HG03025 (cell line): ENCODE measurements at regions not wholly inside any gene's neighbourhood (a gene's known extent, or its start where the extent isn't known, plus 50 kb on each side); places are given as distances from the start of the nearest gene placed in this dataset.

Source experiments
- ATAC-seq: cut with Tn5 transposase; IDR thresholded peaks from one replicate; pipeline ENCODE4 v1.9.1; 2021; ENCODE audit warnings: mild to moderate bottlenecking, moderate library complexity; ENCODE audit not compliant: unreplicated experiment, low FRiP score

GRCh38 chr5:39605145-39605544 is 180.4 kb upstream of the DAB2 start:
- no peak for ATAC-seq

GRCh38 chr5:39604491-39604890 is 179.7 kb upstream of the DAB2 start:
- no peak for ATAC-seq

- ATAC-seq = no peak
Observed at GRCh38 chr5:39599721-39600431, 175.1 kb upstream of the DAB2 start.

GRCh38 chr5:39598661-39599248 is 174.0 kb upstream of the DAB2 start:
- ATAC-seq = no peak

- ATAC-seq = no peak
Observed at GRCh38 chr5:39588179-39588578, 163.4 kb upstream of the DAB2 start.

GRCh38 chr5:39587675-39588074 is 162.9 kb upstream of the DAB2 start:
- peak; percentile 59 for ATAC-seq

- ATAC-seq = no peak
Observed at GRCh38 chr5:39586185-39586584, 161.4 kb upstream of the DAB2 start.

GRCh38 chr5:39584927-39585326 is 160.1 kb upstream of the DAB2 start:
- ATAC-seq = no peak

- ATAC-seq = no peak
Observed at GRCh38 chr5:39580702-39581453, 156.1 kb upstream of the DAB2 start.

GRCh38 chr5:39579750-39580149 is 155.0 kb upstream of the DAB2 start:
- no peak for ATAC-seq

GRCh38 chr5:39578887-39579497 is 154.2 kb upstream of the DAB2 start:
- ATAC-seq = no peak

- no peak for ATAC-seq
Observed at GRCh38 chr5:39577529-39577928, 152.7 kb upstream of the DAB2 start.

- ATAC-seq = no peak
Observed at GRCh38 chr5:39570403-39571027, 145.7 kb upstream of the DAB2 start.

GRCh38 chr5:39569857-39570256 is 145.1 kb upstream of the DAB2 start:
- ATAC-seq = no peak

GRCh38 chr5:39566891-39567290 is 142.1 kb upstream of the DAB2 start:
- ATAC-seq = no peak

GRCh38 chr5:39566029-39566428 is 141.2 kb upstream of the DAB2 start:
- ATAC-seq = no peak

- ATAC-seq = no peak
Observed at GRCh38 chr5:39561421-39561820, 136.6 kb upstream of the DAB2 start.

- ATAC-seq = no peak
Observed at GRCh38 chr5:39560726-39561125, 135.9 kb upstream of the DAB2 start.

GRCh38 chr5:39559923-39560322 is 135.1 kb upstream of the DAB2 start:
- no peak for ATAC-seq

GRCh38 chr5:39558541-39558940 is 133.8 kb upstream of the DAB2 start:
- ATAC-seq = no peak

- no peak for ATAC-seq
Observed at GRCh38 chr5:39555788-39556187, 131.0 kb upstream of the DAB2 start.
